ENCODE measurements at regions not wholly inside any gene's neighbourhood (a gene's known extent, or its start where the extent isn't known, plus 50 kb on each side); places are given as distances from the start of the nearest gene placed in this dataset.

DNA sequence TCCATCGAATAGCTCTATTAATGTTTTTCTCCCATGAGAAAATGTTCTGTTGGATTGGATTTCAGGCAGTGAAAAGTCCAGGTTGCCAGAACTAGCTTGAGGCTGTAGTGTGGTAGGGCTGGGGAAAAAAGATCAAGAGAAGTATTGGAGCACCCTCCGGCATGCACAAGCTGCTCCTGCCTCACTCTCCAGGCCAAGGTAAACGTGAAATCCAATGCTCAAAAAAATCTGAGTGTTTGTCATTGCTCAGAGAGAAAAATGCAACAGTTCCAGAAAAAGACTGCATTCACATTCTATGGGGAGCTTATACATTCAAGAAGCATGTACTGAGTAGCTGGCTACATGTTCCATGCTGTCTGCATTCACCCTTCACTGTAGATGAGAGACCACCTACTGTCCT lies 680.9 kb upstream of the TBX3 start:
- Histone ChIP-seq H2AFZ (ENCODE audit: low read depth, low read length) (no peak overlapping the region), H3K4me2 (ENCODE audit: insufficient read depth, low read length) (no peak overlapping the region), H3K4me3 (replicated peaks in 1 of 3; ENCODE audit: insufficient read depth in 1 of 3, low read depth in 1 of 3, low read length in 3 of 3) (no peak overlapping the region), H3K9me1 (replicated peaks; ENCODE audit: control insufficient read depth, extremely low read depth, insufficient read depth, low read length) (no peaks in the 10 kb centered on the region), H3K27ac (ENCODE audit: insufficient read depth, low read depth, low read length) (no peak overlapping the region), H3K27me3 (ENCODE audit: control insufficient read depth in 2 of 2, insufficient read depth in 2 of 2, low read length in 2 of 2) (no peaks in the 10 kb centered on the region), H3K9ac (replicated peaks; ENCODE audit: extremely low read depth, insufficient read depth, low read length) (no peak overlapping the region), H3K9me3 (replicated peaks; ENCODE audit: control insufficient read depth, insufficient read depth, low read length) (no peaks in the 10 kb centered on the region), H3K36me3 (ENCODE audit: control insufficient read depth in 2 of 2, extremely low read depth in 1 of 2, insufficient read depth in 2 of 2, low read length in 2 of 2) (no peaks in the 10 kb centered on the region), H3K4me1 (ENCODE audit: control insufficient read depth, extremely low read depth, insufficient read depth, low read length) (no peaks in the 10 kb centered on the region), H3K79me2 (ENCODE audit: control insufficient read depth, insufficient read depth, low read length) (no peaks in the 10 kb centered on the region), H4K20me1 (replicated peaks; ENCODE audit: control insufficient read depth, extremely low read depth, insufficient read depth, low read length) (no peaks in the 10 kb centered on the region)
- DNase-seq (ENCODE audit: low read depth, low spot score) (no peak), FAIRE-seq (no peak)
- TF ChIP-seq MYC (IDR thresholded peaks at IDR 0.05; ENCODE audit: low read depth, low read length) (no peak), GATA2 (IDR thresholded peaks at IDR 0.05; ENCODE audit: insufficient read depth, insufficient read length, low read depth, low read length) (no peak), CTCF (IDR thresholded peaks at IDR 0.05; ENCODE audit: extremely low read depth in 1 of 2, insufficient read depth in 1 of 2, low read depth in 1 of 2, low read length in 2 of 2) (no peak), EZH2 (IDR thresholded peaks at IDR 0.05; ENCODE audit: borderline replicate concordance, low read depth, low read length, severe bottlenecking) (no peak), MAX (IDR thresholded peaks at IDR 0.05; ENCODE audit: insufficient read depth, insufficient read length) (no peak), JUN (IDR thresholded peaks at IDR 0.05; ENCODE audit: borderline replicate concordance, insufficient read depth, insufficient read length, low read depth) (no peak), POLR2AphosphoS5 (IDR thresholded peaks at IDR 0.05; ENCODE audit: insufficient read depth, low read depth, low read length) (no peak), FOS (IDR thresholded peaks at IDR 0.05; ENCODE audit: borderline replicate concordance, insufficient read depth, low read length) (no peak), POLR2A (IDR thresholded peaks at IDR 0.05; ENCODE audit: low read depth, low read length) (no peak)
- POLR2A ChIA-PET: no interaction called here
- no TSS peak for BruUV-seq (replicated peaks)
- intact Hi-C loops (cut with micrococcal nuclease): no loop called here
- dilution Hi-C loops (cut with MboI; ENCODE audit: extremely low pct_ligation_motif_present, low sequenced_read_pairs): no loop called here
- CTCF ChIA-PET: no interaction called here

Data from endothelial cell of umbilical vein (primary cell).